DMS 273 (cell line): ENCODE measurements at regions not wholly inside any gene's neighbourhood (a gene's known extent, or its start where the extent isn't known, plus 50 kb on each side); places are given as distances from the start of the nearest gene placed in this dataset.
"Not testable (repeated sequence)": the region's sequence is repeated elsewhere in the genome, so short reads cannot be mapped to it uniquely, and the experiment has no call there.

Experiments
- DNase-seq: peaks from one replicate; lab custom pipeline; 2025; ENCODE audit not compliant: unreplicated experiment; lab: John Stamatoyannopoulos, UW

- no peak for DNase-seq
Observed at GRCh38 chr4:38462367-38463055, 201.5 kb upstream of the KLF3 start.

DNA sequence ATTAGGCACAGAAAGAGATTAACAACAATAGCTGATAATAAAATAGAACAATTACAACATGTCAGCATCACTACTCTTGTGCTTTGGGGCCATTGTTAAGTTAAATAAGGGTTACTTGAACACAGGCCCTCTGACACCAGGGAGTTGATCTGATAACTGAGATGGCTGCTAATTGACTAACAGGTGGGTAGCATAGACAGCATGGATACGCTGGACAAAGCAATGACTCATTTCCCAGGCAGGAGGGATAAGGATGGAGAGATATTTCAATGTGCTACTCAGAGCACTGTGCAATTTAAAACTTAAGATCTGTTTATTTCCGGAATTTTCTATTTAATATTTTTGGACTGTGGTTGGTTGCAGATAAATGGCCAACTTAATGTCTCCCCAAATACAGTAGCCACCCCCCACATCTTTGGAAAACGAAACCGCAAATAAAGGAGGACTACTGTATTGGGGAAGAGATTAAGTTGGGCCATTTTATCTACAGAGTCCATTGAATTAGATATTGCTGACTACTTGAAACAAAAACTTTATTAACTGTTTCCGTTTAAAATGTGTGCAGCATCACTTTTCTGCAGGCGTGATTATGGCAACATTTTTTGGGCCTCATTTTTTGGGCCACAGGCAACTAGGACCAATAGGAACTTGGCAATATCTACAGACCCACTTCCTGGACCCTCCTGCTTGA, 200.6 kb upstream of the KLF3 start:
- no peak for DNase-seq

GRCh38 chr4:38464328-38464727, 199.7 kb upstream of the KLF3 start:
- DNase-seq, result no peak

GRCh38 chr4:38466401-38466800, 197.6 kb upstream of the KLF3 start:
- DNase-seq, result no peak

DNA sequence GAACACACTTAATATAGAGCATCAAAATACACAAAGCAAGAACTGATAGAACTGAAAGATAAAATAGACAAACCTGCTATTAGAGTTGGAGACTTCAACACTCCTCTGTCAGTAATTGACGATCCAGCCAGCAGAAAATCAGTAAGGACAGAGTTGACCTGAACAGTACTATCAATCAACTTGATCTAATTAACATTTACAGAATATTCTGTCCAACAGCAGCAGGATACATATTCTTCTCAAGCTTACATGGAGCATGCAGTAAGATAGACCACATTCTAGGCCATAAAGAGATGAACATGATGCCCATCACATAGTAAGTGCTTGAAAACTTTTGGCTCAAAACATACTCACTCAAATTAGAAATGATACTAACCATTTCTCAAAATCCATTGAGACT, 196.7 kb upstream of the KLF3 start:
- DNase-seq, result no peak

DNA sequence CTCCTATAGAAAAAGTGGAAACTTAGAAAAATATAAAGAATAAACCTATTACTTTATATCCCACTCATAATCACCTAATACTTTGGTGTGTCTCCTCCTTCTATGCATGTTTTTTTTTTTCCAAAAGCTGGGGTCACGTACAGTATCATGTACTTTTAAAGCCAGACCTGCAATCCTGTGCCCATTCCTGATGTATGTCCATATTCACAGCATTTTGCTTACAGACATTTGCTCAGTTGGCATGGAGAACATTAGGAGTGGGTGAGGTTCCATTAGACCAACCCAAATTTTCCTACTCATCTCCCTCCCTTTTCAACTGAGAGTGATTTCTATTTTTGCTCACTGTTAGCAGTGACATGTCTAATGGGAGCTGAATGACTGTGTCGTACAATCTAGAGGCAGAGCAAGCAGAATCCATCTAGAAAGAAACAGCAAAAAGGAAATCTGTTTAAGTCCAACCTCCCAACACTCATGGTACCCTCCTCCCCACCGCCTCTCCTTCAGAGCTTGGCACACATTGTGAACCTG, 195.6 kb upstream of the KLF3 start:
- DNase-seq, result no peak

- no peak for DNase-seq
Observed at GRCh38 chr4:38469410-38469809, 194.6 kb upstream of the KLF3 start.

DNA sequence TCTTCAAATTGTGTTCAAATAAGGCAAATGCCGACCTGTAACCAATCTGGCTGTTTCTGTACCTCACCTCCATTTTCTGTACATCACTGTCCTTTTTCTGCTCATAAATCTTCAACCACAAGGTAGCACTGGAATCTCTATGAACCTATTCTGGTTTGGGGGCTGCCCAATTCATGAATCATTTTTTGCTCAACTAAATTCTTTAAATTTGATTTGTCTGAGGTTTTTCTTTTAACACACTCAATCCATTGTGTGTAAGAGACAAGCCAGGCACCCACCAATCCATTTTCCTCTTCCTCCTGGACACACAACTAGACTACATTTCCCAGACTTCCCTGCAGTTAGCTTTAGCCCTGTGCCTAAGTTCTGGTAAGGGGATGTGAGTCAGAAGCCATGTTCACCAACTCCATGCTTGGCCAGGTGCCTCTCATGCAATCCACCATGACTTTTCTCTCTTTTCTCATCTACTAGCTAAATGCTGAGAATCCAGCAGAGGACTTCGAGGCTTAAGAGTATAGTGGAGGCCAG, 193.2 kb upstream of the KLF3 start:
- DNase-seq, result no peak

DNA sequence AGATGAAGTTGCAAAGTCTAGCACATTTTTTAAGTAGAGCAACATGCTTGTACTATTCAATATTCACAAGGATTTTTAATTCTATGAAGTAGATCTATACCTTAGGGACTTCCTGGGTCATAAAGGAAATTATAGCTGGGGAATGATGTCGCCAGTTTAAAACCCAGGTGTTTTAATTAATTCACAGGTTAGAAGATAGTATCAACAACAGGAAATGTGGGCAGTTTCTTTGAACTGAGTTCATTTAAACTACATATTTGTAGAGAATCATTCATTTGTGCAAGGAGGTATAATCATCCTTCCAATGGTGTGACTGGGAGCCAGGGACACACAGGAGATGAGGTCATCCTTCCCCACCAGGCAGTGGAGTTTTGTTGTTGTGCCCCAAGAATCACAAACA, 181.3 kb upstream of the KLF3 start:
- no peak for DNase-seq

DNA sequence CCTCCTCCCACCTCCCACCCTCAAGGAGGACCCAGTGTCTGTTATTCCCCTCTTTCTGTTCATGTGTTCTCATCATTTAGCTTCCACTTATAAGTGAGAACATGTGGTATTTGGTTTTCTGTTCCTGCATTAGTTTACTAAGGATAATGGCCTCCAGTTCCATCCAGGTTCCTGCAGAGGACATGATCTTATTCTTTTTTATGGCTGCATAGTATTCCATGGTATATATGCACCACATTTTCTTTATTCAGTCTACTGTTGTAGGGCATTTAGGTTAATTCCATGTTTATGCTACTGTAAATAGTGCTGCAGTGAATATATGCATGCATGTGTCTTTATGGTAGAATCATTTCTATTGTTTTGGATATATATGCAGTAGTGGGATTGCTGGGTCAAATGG, 180.4 kb upstream of the KLF3 start:
- not testable (repeated sequence) for DNase-seq

DNA sequence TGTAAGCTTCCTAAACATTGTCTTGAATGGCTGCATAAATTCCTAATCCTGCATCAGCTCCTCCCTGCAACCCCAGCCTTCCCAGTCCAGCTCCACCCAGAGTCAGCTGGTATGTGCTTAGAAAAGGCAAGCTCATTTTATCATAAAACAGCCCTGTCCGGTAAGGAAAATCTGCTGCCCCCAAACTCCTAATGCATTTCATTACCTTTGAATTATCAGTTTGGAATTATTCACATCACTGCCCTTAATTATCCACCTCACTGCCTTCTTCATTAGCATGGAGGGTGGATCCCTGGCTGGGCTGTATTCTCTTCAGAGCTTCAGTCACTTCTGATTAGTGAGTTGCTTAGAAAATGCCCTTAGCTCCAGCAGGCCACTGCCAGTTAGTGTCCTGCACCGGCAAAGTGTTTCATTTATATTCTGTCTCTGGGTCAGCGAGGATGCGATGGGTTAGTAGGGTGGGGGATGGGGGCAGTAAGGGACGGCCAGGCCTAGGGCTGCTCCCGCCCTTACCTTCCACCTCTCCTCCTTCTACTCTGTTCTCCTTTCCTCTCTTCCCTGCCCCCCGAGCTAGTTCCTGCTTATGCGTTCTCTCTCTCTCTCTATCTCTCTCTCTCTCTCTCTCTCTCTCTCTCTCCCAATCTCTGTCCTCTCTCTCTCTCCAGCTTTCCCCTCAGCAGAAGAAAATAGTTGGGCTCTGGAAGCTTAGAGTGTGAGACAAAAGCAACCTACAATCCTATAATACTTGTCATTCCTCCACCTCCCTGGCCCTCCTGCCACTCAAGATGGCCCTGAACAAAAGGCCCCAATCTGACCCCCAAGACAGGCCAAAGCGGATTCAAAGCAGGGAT, 174.8 kb upstream of the KLF3 start:
- peak; percentile 4 for DNase-seq

DNA sequence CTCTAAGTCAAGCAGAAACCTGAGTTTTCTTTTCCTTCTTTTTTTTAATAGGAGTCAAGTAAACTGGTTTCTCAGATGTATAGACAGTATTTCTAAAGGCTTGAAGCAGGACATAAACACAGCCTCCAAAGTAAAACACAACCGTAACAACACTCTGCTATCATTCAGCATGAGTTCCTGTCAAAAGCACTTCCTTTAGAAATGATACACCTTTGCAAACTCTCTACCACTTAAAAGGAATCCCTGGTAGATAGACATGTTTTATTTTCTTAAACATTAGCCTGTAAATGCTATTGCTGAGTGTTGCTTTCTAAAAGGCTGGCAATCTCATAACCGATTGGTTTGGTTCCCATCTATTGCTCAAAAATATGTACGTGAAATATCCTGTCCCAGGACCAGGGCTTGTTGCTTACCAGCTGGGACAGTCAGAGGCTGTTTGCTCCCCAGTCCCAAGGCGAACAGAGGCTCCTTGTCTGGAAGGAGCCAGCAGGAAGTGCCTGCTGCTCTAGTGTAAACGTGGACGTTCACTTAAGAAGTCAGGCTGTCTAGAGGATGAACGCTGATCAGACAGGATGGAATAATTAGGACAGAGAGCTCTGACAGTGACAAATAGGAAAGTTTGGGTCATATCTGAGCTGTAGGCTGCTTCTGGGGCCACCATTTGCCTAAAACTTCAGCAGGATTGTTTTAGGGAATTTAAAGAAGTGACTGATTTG, 173.9 kb upstream of the KLF3 start:
- no peak for DNase-seq

DNA sequence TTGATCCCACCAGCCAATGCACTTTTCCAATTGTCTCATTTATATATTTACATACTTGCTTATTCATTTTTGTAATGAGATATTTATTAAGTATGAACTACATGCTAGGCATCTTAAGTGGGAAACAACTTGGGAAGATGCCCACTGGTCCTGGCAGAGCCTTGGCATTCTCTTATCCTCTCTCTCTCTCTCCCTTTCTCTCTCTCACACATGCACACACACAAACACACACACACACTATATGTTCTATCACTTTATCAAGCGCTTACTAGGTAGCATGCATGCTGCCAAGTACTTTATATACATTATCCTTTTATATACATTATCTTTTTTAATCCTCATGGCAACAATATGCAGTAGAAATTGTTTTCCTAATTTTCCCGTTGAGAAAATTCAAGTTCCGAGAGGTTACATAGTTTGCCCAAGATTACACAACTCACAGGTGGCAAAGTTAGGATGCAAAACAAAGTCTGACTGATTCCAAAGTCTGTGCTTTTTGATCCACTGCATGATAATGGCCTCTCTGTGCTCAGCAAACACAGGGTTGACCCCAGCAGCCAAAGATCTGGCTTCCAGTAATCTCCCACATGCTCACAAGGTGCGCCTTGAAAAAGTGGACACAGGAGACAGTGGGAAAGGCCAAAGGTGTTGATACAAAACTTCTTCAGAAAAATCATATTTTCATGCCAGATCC, 173.1 kb upstream of the KLF3 start:
- DNase-seq, result no peak

DNA sequence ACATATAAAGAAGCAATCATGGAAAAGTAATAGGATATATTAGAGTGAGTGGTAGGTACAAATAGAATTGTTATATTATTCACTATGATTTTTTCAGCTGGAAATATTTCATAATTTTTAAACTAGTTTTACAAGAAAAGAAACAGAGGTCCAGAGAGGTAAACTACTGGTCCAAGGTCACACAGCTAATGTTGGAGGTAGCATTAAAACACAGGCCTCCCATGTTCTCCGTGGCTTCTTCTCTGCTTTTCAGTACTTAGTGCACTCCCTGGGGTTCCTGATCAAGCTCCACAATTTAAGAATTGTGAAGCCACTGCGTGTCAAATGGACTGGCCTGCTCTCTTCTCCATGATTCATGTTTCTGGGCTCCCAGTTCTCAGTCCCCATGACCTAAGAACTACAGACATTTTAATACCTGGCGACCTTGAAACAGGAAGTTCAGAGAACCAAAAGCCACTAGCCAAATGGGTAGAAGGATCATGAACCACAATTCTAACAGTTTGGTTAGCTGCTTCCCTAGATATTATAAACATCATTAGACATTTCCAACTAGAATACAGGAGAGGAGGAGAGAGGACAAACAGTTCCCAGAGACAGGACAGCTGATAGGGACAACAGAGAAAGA, 172.0 kb upstream of the KLF3 start:
- DNase-seq, result no peak

GRCh38 chr4:38493066-38493465, 170.9 kb upstream of the KLF3 start:
- no peak for DNase-seq

DNA sequence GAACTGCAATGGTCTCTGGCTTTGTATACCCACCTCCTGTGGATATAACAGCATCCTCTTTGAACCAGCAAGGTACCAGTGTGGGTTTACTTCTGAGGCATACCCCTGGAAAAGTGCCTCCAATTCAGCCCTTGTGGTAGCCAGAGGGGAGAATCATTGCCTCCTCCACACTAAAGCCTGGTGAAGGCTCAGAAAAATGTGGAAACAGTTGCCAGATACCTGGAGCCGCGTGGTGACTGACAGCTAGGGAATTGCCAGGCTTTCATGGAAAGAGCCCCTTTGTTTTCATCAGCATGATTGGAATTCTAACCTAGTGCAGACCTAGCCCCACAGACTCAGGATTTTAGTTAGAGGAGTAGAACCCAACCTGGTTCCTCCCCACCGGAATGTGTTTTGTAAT, 168.6 kb upstream of the KLF3 start:
- DNase-seq, result no peak

DNA sequence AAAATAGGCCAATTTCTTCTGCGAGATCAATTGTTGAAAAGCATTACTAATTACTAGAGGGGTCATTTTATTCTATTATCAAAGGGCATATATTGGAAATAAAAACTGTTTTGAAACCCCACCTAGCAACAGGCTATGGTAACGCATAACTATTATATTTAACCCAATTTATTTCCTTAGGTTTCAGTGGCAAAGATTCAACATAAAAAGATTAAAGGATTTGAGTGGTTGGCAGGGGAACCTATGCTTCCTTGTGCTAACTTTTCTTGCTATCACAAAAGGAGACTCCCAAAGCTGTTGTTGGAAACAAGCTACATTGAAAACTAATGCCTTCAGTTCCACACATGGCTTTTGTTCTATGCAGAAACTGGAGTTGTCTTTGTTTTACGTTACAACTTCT, 166.9 kb upstream of the KLF3 start:
- DNase-seq, result no peak

- no peak for DNase-seq
Observed at GRCh38 chr4:38499101-38499500, 164.9 kb upstream of the KLF3 start.

- DNase-seq, result no peak
Observed at GRCh38 chr4:38500433-38500832, 163.6 kb upstream of the KLF3 start.

GRCh38 chr4:38501698-38502097, 162.3 kb upstream of the KLF3 start:
- DNase-seq, result no peak
